WTC11 (cell line): ENCODE measurements at regions not wholly inside any gene's neighbourhood (a gene's known extent, or its start where the extent isn't known, plus 50 kb on each side); places are given as distances from the start of the nearest gene placed in this dataset.

Source experiments
- ATF2 ChIP-seq: sonication (generic); formaldehyde crosslinking; IDR thresholded peaks from 2 replicates; pipeline ENCODE4 v1.8.1; 2022; ENCODE audit warnings: low read depth, missing genetic modification reagents, borderline replicate concordance
- ATF3 ChIP-seq: sonication (generic); formaldehyde crosslinking; conservative IDR thresholded peaks from 2 replicates; pipeline ENCODE4 v1.8.1; 2022; ENCODE audit warnings: mild to moderate bottlenecking, missing genetic modification reagents
- CREM ChIP-seq: sonication (generic); formaldehyde crosslinking; IDR thresholded peaks from 2 replicates; pipeline ENCODE4 v1.8.1; 2022; ENCODE audit warnings: mild to moderate bottlenecking, missing genetic modification reagents, moderate library complexity
- NR3C1 ChIP-seq: sonication (generic); formaldehyde crosslinking; conservative IDR thresholded peaks from 2 replicates; pipeline ENCODE4 v1.8.1; 2023; ENCODE audit warnings: low read depth, mild to moderate bottlenecking, missing genetic modification reagents
- TEAD4 ChIP-seq: sonication (generic); formaldehyde crosslinking; IDR thresholded peaks from 2 replicates; pipeline ENCODE4 v1.8.0; 2022; ENCODE audit warnings: mild to moderate bottlenecking, missing genetic modification reagents
- TF ChIP-seq, protein P1 (sequence below): fragments of 200-600 bp; IDR thresholded peaks from 2 replicates; pipeline ENCODE4 v1.8.0; 2022; ENCODE audit warnings: antibody characterized with exemption

GRCh38 chr2:52117299-52117698, 1085.4 kb upstream of the NRXN1 start:
- TF ChIP-seq ATF2 (no peak), ATF3 (CRISPR knock-in tag) (no peak), NR3C1 (CRISPR knock-in tag) (no peak), CREM (CRISPR knock-in tag) (no peak), TEAD4 (no peak)
- TF ChIP-seq, protein P1, sequence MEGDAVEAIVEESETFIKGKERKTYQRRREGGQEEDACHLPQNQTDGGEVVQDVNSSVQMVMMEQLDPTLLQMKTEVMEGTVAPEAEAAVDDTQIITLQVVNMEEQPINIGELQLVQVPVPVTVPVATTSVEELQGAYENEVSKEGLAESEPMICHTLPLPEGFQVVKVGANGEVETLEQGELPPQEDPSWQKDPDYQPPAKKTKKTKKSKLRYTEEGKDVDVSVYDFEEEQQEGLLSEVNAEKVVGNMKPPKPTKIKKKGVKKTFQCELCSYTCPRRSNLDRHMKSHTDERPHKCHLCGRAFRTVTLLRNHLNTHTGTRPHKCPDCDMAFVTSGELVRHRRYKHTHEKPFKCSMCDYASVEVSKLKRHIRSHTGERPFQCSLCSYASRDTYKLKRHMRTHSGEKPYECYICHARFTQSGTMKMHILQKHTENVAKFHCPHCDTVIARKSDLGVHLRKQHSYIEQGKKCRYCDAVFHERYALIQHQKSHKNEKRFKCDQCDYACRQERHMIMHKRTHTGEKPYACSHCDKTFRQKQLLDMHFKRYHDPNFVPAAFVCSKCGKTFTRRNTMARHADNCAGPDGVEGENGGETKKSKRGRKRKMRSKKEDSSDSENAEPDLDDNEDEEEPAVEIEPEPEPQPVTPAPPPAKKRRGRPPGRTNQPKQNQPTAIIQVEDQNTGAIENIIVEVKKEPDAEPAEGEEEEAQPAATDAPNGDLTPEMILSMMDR: no peak
